ENCODE measurements at regions not wholly inside any gene's neighbourhood (a gene's known extent, or its start where the extent isn't known, plus 50 kb on each side); places are given as distances from the start of the nearest gene placed in this dataset.

- TF ChIP-seq ZNF224 (CRISPR knock-in tag; IDR thresholded peaks at IDR 0.05), result no peak
- no peak for TF ChIP-seq RFXAP (CRISPR knock-in tag; IDR thresholded peaks at IDR 0.05; ENCODE audit: borderline replicate concordance)
- 0 out of 2 replicates have a peak, but pooled peaks have one; percentile 31 for TF ChIP-seq ZBTB4 (CRISPR knock-in tag; IDR thresholded peaks at IDR 0.05; ENCODE audit: borderline replicate concordance)
- TF ChIP-seq FOXP1 (IDR thresholded peaks at IDR 0.05), result no peak
- no peak for TF ChIP-seq FOXP1 (CRISPR knock-in tag; IDR thresholded peaks at IDR 0.05)
- TF ChIP-seq CAMTA2 (CRISPR knock-in tag; IDR thresholded peaks at IDR 0.05; ENCODE audit: borderline replicate concordance), result no peak
- TF ChIP-seq MED1 (CRISPR knock-in tag; IDR thresholded peaks at IDR 0.05), result no peak
- no peak for TF ChIP-seq MNT (IDR thresholded peaks at IDR 0.05)
- 0 out of 4 replicates have a peak, but pooled peaks of 1 of the 2 experiments have one; percentile 7 for TF ChIP-seq MAFK (conservative IDR thresholded peaks at IDR 0.05 in 1 of 2, IDR thresholded peaks at IDR 0.05 in 1 of 2; ENCODE audit: low read length in 2 of 2)
- TF ChIP-seq NAIF1 (CRISPR knock-in tag; IDR thresholded peaks at IDR 0.05; ENCODE audit: borderline replicate concordance), result no peak
- no peak for TF ChIP-seq ZNF609 (CRISPR knock-in tag; IDR thresholded peaks at IDR 0.05; ENCODE audit: borderline replicate concordance)
- no peak for TF ChIP-seq NR2F2 (IDR thresholded peaks at IDR 0.05; ENCODE audit: borderline replicate concordance, low read depth)
- TF ChIP-seq ZNF543 (CRISPR knock-in tag; IDR thresholded peaks at IDR 0.05), result no peak
- no peak for TF ChIP-seq MTA3 (CRISPR knock-in tag; IDR thresholded peaks at IDR 0.05)
- 0 out of 2 replicates have a peak, but pooled peaks have one; percentile 10 for TF ChIP-seq ZNF687 (CRISPR knock-in tag; IDR thresholded peaks at IDR 0.05)
Observed at GRCh38 chr6:167731731-167732422, 94.8 kb upstream of the AFDN start (continued).
